Ascending aorta (tissue), 2 donors: ENCODE measurements at regions not wholly inside any gene's neighbourhood (a gene's known extent, or its start where the extent isn't known, plus 50 kb on each side); places are given as distances from the start of the nearest gene placed in this dataset.
"Not testable (repeated sequence)": the region's sequence is repeated elsewhere in the genome, so short reads cannot be mapped to it uniquely, and the experiment has no call there.

ENCODE experiments used
- DNase-seq, 2 donors: peaks; one replicate each; pipeline ENCODE4 v3.0.0-alpha.2; 2019; ENCODE audit warnings: low spot score in 2 of 2
- H3K27ac ChIP-seq, 2 donors: fragments of 200-600 bp; sonication (generic); one replicate each; pipeline ENCODE4 v1.5.1; 2016 to 2017; ENCODE audit warnings: mild to moderate bottlenecking in 1 of 2
- H3K27me3 ChIP-seq: fragments of 200-600 bp; sonication (generic); one replicate; pipeline ENCODE4 v1.5.1; 2017
- H3K36me3 ChIP-seq, 2 donors: fragments of 200-600 bp; sonication (generic); one replicate each; pipeline ENCODE4 v1.5.1; 2016
- H3K4me1 ChIP-seq, 2 donors: fragments of 200-600 bp; sonication (generic); one replicate each; pipeline ENCODE4 v1.5.1; 2016 to 2017; ENCODE audit warnings: mild to moderate bottlenecking in 1 of 2
- H3K4me3 ChIP-seq, 2 donors: fragments of 200-600 bp; sonication (generic); one replicate each; pipeline ENCODE4 v1.5.1; 2016 to 2017; ENCODE audit warnings: mild to moderate bottlenecking in 1 of 2
- H3K9me3 ChIP-seq, 2 donors: fragments of 200-600 bp; sonication (generic); one replicate each; pipeline ENCODE4 v1.5.1; 2016
- intact Hi-C: fragments of 100-400 bp; cut with DNase I; formaldehyde crosslinking; loops from one replicate; pipeline ENCODE4 v1.15.1; 2023
- TF ChIP-seq, protein P1 (sequence below), 3 experiments: fragments of 200-600 bp in 2 of 3; fragments of 450-650 bp in 1 of 3; sonication (generic) in 2 of 3; IDR thresholded peaks; one replicate each; pipeline ENCODE4 v1.5.1; 2016 to 2019; ENCODE audit warnings: antibody characterized with exemption in 3 of 3, mild to moderate bottlenecking in 1 of 3, moderate library complexity in 1 of 3

DNA sequence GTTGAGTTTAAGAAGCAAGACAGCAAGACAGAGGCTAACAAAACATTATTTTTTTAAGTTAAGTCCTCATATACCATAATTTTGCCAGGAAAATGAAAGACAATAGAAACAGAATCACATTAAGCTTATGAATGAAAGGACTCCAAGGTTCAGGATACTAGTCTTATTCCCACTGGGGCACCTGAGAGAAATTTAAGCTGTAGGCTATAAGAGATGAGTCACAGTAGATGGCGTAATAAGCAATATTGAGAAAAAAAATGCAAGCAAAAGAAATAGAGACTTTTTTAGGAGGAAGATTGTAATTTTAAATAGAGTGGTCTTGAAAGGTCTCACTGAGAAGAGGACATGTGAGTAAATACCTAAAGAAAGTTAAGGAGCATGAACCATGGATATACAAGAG lies 57.1 kb upstream of the KIF2B start:
- Histone ChIP-seq H3K4me3 (no peak overlapping the region), H3K27me3 (no peaks in the 10 kb centered on the region), H3K36me3 (no peaks in the 10 kb centered on the region), H3K4me1 (no peaks in the 10 kb centered on the region), H3K27ac (no peak overlapping the region), H3K9me3 (no peaks in the 10 kb centered on the region)
- TF ChIP-seq, protein P1, sequence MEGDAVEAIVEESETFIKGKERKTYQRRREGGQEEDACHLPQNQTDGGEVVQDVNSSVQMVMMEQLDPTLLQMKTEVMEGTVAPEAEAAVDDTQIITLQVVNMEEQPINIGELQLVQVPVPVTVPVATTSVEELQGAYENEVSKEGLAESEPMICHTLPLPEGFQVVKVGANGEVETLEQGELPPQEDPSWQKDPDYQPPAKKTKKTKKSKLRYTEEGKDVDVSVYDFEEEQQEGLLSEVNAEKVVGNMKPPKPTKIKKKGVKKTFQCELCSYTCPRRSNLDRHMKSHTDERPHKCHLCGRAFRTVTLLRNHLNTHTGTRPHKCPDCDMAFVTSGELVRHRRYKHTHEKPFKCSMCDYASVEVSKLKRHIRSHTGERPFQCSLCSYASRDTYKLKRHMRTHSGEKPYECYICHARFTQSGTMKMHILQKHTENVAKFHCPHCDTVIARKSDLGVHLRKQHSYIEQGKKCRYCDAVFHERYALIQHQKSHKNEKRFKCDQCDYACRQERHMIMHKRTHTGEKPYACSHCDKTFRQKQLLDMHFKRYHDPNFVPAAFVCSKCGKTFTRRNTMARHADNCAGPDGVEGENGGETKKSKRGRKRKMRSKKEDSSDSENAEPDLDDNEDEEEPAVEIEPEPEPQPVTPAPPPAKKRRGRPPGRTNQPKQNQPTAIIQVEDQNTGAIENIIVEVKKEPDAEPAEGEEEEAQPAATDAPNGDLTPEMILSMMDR (IDR thresholded peaks at IDR 0.05) = no peak
- DNase-seq = no peak
- intact Hi-C loops = no loop called here

DNA sequence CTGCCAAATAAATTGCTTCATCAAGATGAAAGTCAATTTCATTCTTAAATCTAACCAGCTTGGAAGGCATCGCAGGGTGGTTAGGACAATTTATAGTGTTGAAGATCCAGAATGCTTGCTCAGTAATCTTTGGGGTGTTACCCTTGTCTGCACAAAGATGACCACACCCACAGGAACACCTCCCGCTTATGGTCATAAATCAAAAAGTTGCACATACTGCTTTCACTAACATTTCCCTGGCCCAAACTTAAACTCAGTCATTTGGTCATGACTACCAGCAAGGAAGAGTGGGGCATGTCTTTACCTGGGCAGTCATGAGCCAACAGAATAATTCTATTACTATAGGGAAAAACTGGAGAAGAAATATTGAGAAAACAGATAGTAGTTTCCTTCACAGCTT lies 57.6 kb upstream of the KIF2B start:
- no peak for DNase-seq
- no peak overlapping the region for H3K27ac ChIP-seq
- no peaks in the 10 kb centered on the region for H3K27me3 ChIP-seq
- TF ChIP-seq, protein P1 (IDR thresholded peaks at IDR 0.05) = no peak
- H3K4me3 ChIP-seq = no peak overlapping the region
- H3K4me1 ChIP-seq = no peaks in the 10 kb centered on the region
- intact Hi-C loops = no loop called here
- H3K9me3 ChIP-seq = no peaks in the 10 kb centered on the region
- no peaks in the 10 kb centered on the region for H3K36me3 ChIP-seq

GRCh38 chr17:53757559-53757958 lies 65.2 kb upstream of the KIF2B start:
- Histone ChIP-seq H3K4me3 (no peak overlapping the region), H3K27ac (no peak overlapping the region), H3K9me3 (no peaks in the 10 kb centered on the region), H3K27me3 (no peaks in the 10 kb centered on the region), H3K36me3 (no peaks in the 10 kb centered on the region), H3K4me1 (no peaks in the 10 kb centered on the region)
- TF ChIP-seq, protein P1 (IDR thresholded peaks at IDR 0.05) = no peak
- intact Hi-C loops = no loop called here
- DNase-seq = no peak

- H3K9me3 ChIP-seq, H3K27me3 ChIP-seq, H3K27ac ChIP-seq, intact Hi-C loops, H3K4me1 ChIP-seq, H3K36me3 ChIP-seq, DNase-seq, H3K4me3 ChIP-seq: not testable (repeated sequence)
Measured at GRCh38 chr17:53757116-53757515, 65.6 kb upstream of the KIF2B start.

- intact Hi-C loops = no loop called here
- Histone ChIP-seq H3K36me3 (no peaks in the 10 kb centered on the region), H3K27ac (no peak overlapping the region), H3K4me3 (no peak overlapping the region), H3K9me3 (no peaks in the 10 kb centered on the region), H3K27me3 (no peaks in the 10 kb centered on the region), H3K4me1 (no peaks in the 10 kb centered on the region)
- TF ChIP-seq, protein P1 (IDR thresholded peaks at IDR 0.05) = no peak
- no peak for DNase-seq
Measured at GRCh38 chr17:53749178-53749577, 73.5 kb upstream of the KIF2B start.

DNA sequence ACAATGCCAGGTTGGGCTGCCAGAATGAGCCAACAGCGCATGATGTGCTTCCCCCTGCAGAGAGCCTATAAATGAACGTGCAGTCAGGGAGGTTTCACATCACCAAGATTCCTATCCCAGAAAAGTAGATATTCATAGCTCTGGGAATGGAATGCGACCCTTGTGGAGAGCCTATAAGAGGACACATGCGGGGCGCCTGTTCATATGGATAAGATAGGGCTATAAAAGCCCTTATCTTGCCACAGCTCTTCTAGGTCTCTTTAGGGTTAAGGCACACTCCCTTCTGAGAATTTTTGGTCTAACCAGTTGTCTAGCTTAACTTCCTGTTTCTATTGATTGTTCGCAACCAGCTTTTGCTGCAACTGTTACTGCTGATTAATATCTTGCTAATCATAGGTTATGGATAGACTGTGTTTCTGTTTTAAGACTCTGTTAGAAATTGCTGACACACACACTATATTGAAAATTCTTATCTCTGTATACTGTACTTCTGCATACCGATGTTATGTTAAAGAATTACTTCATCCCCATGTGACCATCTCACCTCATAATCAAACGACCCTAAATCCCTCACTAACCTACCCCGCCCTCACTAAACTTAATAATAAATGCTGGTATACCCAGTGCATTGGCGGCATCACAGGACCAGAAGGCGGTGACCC lies 74.4 kb upstream of the KIF2B start:
- H3K4me3 ChIP-seq, H3K9me3 ChIP-seq, intact Hi-C loops, H3K27ac ChIP-seq, H3K36me3 ChIP-seq, H3K27me3 ChIP-seq, DNase-seq, H3K4me1 ChIP-seq: not testable (repeated sequence)

DNA sequence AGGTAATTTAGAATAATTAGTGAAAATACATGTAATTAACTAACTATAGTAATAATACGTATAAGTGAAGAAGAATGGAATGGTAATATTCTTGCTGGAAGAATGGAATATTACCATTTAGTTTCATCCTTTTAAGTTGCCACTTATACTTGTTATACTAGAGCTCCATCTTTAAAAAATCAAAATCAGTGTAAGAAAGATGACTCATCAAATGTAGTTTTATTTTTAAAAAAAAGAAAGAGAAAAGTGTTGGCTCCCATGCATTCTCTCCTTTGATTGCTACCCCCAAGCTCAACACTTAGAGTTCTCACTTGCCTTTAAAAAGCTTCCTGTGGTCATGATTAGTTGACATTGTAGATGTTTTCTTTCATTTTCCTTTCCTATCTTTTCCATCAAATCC lies 82.4 kb upstream of the KIF2B start:
- intact Hi-C loops = no loop called here
- Histone ChIP-seq H3K27ac (no peak overlapping the region), H3K4me1 (no peaks in the 10 kb centered on the region), H3K4me3 (no peak overlapping the region), H3K36me3 (no peaks in the 10 kb centered on the region), H3K9me3 (no peaks in the 10 kb centered on the region), H3K27me3 (no peaks in the 10 kb centered on the region)
- TF ChIP-seq, protein P1 (IDR thresholded peaks at IDR 0.05) = no peak
- DNase-seq = no peak
